ENCODE measurements at regions not wholly inside any gene's neighbourhood (a gene's known extent, or its start where the extent isn't known, plus 50 kb on each side); places are given as distances from the start of the nearest gene placed in this dataset.
"Not testable (repeated sequence)": the region's sequence is repeated elsewhere in the genome, so short reads cannot be mapped to it uniquely, and the experiment has no call there.

GRCh38 chr1:112855152-112855828, 100.7 kb downstream of the SLC16A1 start:
- ChIA-PET POLR2A (ENCODE audit: partially characterized antibody) (no interaction called here), CTCF (ENCODE audit: partially characterized antibody) (interaction anchor here (1.0 kb wide), 1 partner anchor 10 kb away, joined by 3 read pairs; no protein-coding TSS in a partner anchor)
- intact Hi-C loops (cut with micrococcal nuclease), result no loop called here
- Mint-ChIP-seq H3K9me3 (no peaks in the 10 kb centered on the region), H3K27ac (no peak overlapping the region), H3K4me3 (peak overlapping the region in 5 of 8 donors; percentile 35 to 63 (median 44)), H3K36me3 (no peaks in the 10 kb centered on the region), H3K27me3 (peaks cover 23 to 25% of the 10 kb centered on the region in 2 donors), H3K4me1 (peaks cover 0 to 11% (median under 1%) of the 10 kb centered on the region in 4 donors)
- DNase-seq, result no peak
- Histone ChIP-seq H3K36me3 (ENCODE audit: insufficient read depth, low read length) (no peaks in the 10 kb centered on the region), H3K27me3 (ENCODE audit: insufficient read depth, low read length) (no peaks in the 10 kb centered on the region), H3K4me3 (ENCODE audit: low read length in 2 of 2) (no peak overlapping the region), H3K27ac (ENCODE audit: low read depth, low read length) (no peak overlapping the region), H3K9me3 (ENCODE audit: control insufficient read depth in 1 of 2, low read length in 2 of 2) (no peaks in the 10 kb centered on the region), H3K4me1 (ENCODE audit: insufficient read depth, low read length) (no peaks in the 10 kb centered on the region)

- H3K9me3 ChIP-seq (ENCODE audit: control insufficient read depth in 1 of 2, low read length in 2 of 2); intact Hi-C loops (cut with micrococcal nuclease); H3K27ac ChIP-seq (ENCODE audit: low read depth, low read length); CTCF ChIA-PET (ENCODE audit: partially characterized antibody); H3K4me1 ChIP-seq (ENCODE audit: insufficient read depth, low read length); POLR2A ChIA-PET (ENCODE audit: partially characterized antibody); H3K4me3 Mint-ChIP-seq; H3K36me3 ChIP-seq (ENCODE audit: insufficient read depth, low read length); H3K27ac Mint-ChIP-seq; H3K4me3 ChIP-seq (ENCODE audit: low read length in 2 of 2); H3K9me3 Mint-ChIP-seq; H3K36me3 Mint-ChIP-seq; DNase-seq; H3K27me3 ChIP-seq (ENCODE audit: insufficient read depth, low read length): not testable (repeated sequence)
- Mint-ChIP-seq H3K4me1 (peaks cover 0 to 18% (median 3%) of the 10 kb centered on the region in 4 donors), H3K27me3 (peaks cover 26 to 29% of the 10 kb centered on the region in 2 donors)
Measured at GRCh38 chr1:112854368-112854984, 101.5 kb downstream of the SLC16A1 start.

- H3K36me3 Mint-ChIP-seq; intact Hi-C loops (cut with micrococcal nuclease); H3K36me3 ChIP-seq (ENCODE audit: insufficient read depth, low read length); H3K9me3 Mint-ChIP-seq; H3K4me1 ChIP-seq (ENCODE audit: insufficient read depth, low read length); POLR2A ChIA-PET (ENCODE audit: partially characterized antibody); H3K27me3 ChIP-seq (ENCODE audit: insufficient read depth, low read length); H3K27ac Mint-ChIP-seq; H3K9me3 ChIP-seq (ENCODE audit: control insufficient read depth in 1 of 2, low read length in 2 of 2); H3K27ac ChIP-seq (ENCODE audit: low read depth, low read length); H3K4me3 ChIP-seq (ENCODE audit: low read length in 2 of 2); DNase-seq; CTCF ChIA-PET (ENCODE audit: partially characterized antibody): not testable (repeated sequence)
- peaks cover 0 to 18% (median 4%) of the 10 kb centered on the region in 4 donors for H3K4me1 Mint-ChIP-seq
- peaks cover 28 to 31% of the 10 kb centered on the region in 2 donors for H3K27me3 Mint-ChIP-seq
- H3K4me3 Mint-ChIP-seq, result peak overlapping the region in 2 of 8 donors; percentile 10 to 52
Measured at GRCh38 chr1:112853915-112854314, 102.1 kb downstream of the SLC16A1 start.

GRCh38 chr1:112852934-112853333, 103.1 kb downstream of the SLC16A1 start:
- Histone ChIP-seq H3K36me3 (ENCODE audit: insufficient read depth, low read length) (no peaks in the 10 kb centered on the region), H3K9me3 (ENCODE audit: control insufficient read depth in 1 of 2, low read length in 2 of 2) (no peaks in the 10 kb centered on the region), H3K4me1 (ENCODE audit: insufficient read depth, low read length) (no peaks in the 10 kb centered on the region), H3K27ac (ENCODE audit: low read depth, low read length) (no peak overlapping the region), H3K27me3 (ENCODE audit: insufficient read depth, low read length) (no peaks in the 10 kb centered on the region), H3K4me3 (ENCODE audit: low read length in 2 of 2) (no peak overlapping the region)
- Mint-ChIP-seq H3K36me3 (no peaks in the 10 kb centered on the region), H3K27ac (no peak overlapping the region), H3K4me1 (peaks cover 0 to 18% (median 4%) of the 10 kb centered on the region in 4 donors), H3K9me3 (no peaks in the 10 kb centered on the region), H3K27me3 (peaks cover 28 to 33% of the 10 kb centered on the region in 2 donors), H3K4me3 (no peak overlapping the region)
- CTCF ChIA-PET (ENCODE audit: partially characterized antibody), result interaction anchor here (1.3 kb wide), 1 partner anchor 11 kb away, joined by 3 read pairs; no protein-coding TSS in a partner anchor
- intact Hi-C loops (cut with micrococcal nuclease), result no loop called here
- POLR2A ChIA-PET (ENCODE audit: partially characterized antibody), result no interaction called here
- DNase-seq, result no peak

GRCh38 chr1:112852276-112852675, 103.7 kb downstream of the SLC16A1 start:
- no peaks in the 10 kb centered on the region for H3K36me3 Mint-ChIP-seq
- no peak overlapping the region for H3K27ac Mint-ChIP-seq

GRCh38 chr1:112850034-112850757, 105.8 kb downstream of the SLC16A1 start:
- H3K36me3 Mint-ChIP-seq, result no peaks in the 10 kb centered on the region
- peaks cover 24 to 34% of the 10 kb centered on the region in 2 donors for H3K27me3 Mint-ChIP-seq
- CTCF ChIA-PET (ENCODE audit: partially characterized antibody), result no interaction called here
- intact Hi-C loops (cut with micrococcal nuclease), result no loop called here
- H3K4me1 ChIP-seq (ENCODE audit: insufficient read depth, low read length), result no peaks in the 10 kb centered on the region
- H3K27ac Mint-ChIP-seq, result no peak overlapping the region
- H3K4me3 ChIP-seq (ENCODE audit: low read length in 2 of 2), result no peak overlapping the region
- no peak for DNase-seq
- H3K9me3 ChIP-seq (ENCODE audit: control insufficient read depth in 1 of 2, low read length in 2 of 2), result no peaks in the 10 kb centered on the region
- H3K27me3 ChIP-seq (ENCODE audit: insufficient read depth, low read length), result no peaks in the 10 kb centered on the region
- peaks cover 0 to 18% (median 4%) of the 10 kb centered on the region in 4 donors for H3K4me1 Mint-ChIP-seq
- peak overlapping the region in 4 of 8 donors; percentile 7 to 66 (median 42) for H3K4me3 Mint-ChIP-seq
- no peaks in the 10 kb centered on the region for H3K9me3 Mint-ChIP-seq
- H3K27ac ChIP-seq (ENCODE audit: low read depth, low read length), result no peak overlapping the region
- POLR2A ChIA-PET (ENCODE audit: partially characterized antibody), result no interaction called here
- H3K36me3 ChIP-seq (ENCODE audit: insufficient read depth, low read length), result no peaks in the 10 kb centered on the region

More at GRCh38 chr1:112852276-112852675, 103.7 kb downstream of the SLC16A1 start:
- intact Hi-C loops (cut with micrococcal nuclease), result no loop called here
- Histone ChIP-seq H3K27ac (ENCODE audit: low read depth, low read length) (no peak overlapping the region), H3K36me3 (ENCODE audit: insufficient read depth, low read length) (no peaks in the 10 kb centered on the region), H3K9me3 (ENCODE audit: control insufficient read depth in 1 of 2, low read length in 2 of 2) (no peaks in the 10 kb centered on the region), H3K4me3 (ENCODE audit: low read length in 2 of 2) (no peak overlapping the region), H3K4me1 (ENCODE audit: insufficient read depth, low read length) (no peaks in the 10 kb centered on the region), H3K27me3 (ENCODE audit: insufficient read depth, low read length) (no peaks in the 10 kb centered on the region)
- Mint-ChIP-seq H3K4me1 (peaks cover 0 to 18% (median 4%) of the 10 kb centered on the region in 4 donors), H3K4me3 (no peak overlapping the region), H3K27me3 (peaks cover 28 to 33% of the 10 kb centered on the region in 2 donors), H3K9me3 (no peaks in the 10 kb centered on the region)
- ChIA-PET CTCF (ENCODE audit: partially characterized antibody) (interaction anchor here (1.3 kb wide), 2 partner anchors 8 to 12 kb away, joined by 3 read pairs; no protein-coding TSS in a partner anchor), POLR2A (ENCODE audit: partially characterized antibody) (no interaction called here)
- DNase-seq, result no peak

- Mint-ChIP-seq H3K27me3 (peaks cover 22 to 30% of the 10 kb centered on the region in 2 donors), H3K27ac (no peak overlapping the region), H3K4me1 (peaks cover 0 to 18% (median 4%) of the 10 kb centered on the region in 4 donors), H3K9me3 (no peaks in the 10 kb centered on the region), H3K36me3 (no peaks in the 10 kb centered on the region), H3K4me3 (peak overlapping the region in 3 of 8 donors; percentile 31 to 66 (median 53))
- Histone ChIP-seq H3K36me3 (ENCODE audit: insufficient read depth, low read length) (no peaks in the 10 kb centered on the region), H3K9me3 (ENCODE audit: control insufficient read depth in 1 of 2, low read length in 2 of 2) (no peaks in the 10 kb centered on the region), H3K27ac (ENCODE audit: low read depth, low read length) (no peak overlapping the region), H3K4me1 (ENCODE audit: insufficient read depth, low read length) (no peaks in the 10 kb centered on the region), H3K4me3 (ENCODE audit: low read length in 2 of 2) (no peak overlapping the region), H3K27me3 (ENCODE audit: insufficient read depth, low read length) (no peaks in the 10 kb centered on the region)
- intact Hi-C loops (cut with micrococcal nuclease), result no loop called here
- ChIA-PET CTCF (ENCODE audit: partially characterized antibody) (no interaction called here), POLR2A (ENCODE audit: partially characterized antibody) (no interaction called here)
- no peak for DNase-seq
Measured at GRCh38 chr1:112849425-112850033, 106.5 kb downstream of the SLC16A1 start.
